ENCODE measurements at regions not wholly inside any gene's neighbourhood (a gene's known extent, or its start where the extent isn't known, plus 50 kb on each side); places are given as distances from the start of the nearest gene placed in this dataset.

GRCh38 chr5:174271316-174271715 is 225.8 kb downstream of the NSG2 start:
- Histone ChIP-seq H3K9me3 (replicated peaks) (no peaks in the 10 kb centered on the region; the same call in none of the 2 replicates), H3K36me3 (no peaks in the 10 kb centered on the region), H3K4me3 (no peak overlapping the region), H3K4me1 (replicated peaks) (no peaks in the 10 kb centered on the region), H3K27me3 (replicated peaks) (no peaks in the 10 kb centered on the region), H3K27ac (no peak overlapping the region)
- DNase-seq (ENCODE audit: low read depth in 1 of 2, low spot score in 2 of 2): no peak

- H3K4me1 ChIP-seq (replicated peaks): no peaks in the 10 kb centered on the region
- H3K27me3 ChIP-seq (replicated peaks): no peaks in the 10 kb centered on the region
- no peaks in the 10 kb centered on the region for H3K36me3 ChIP-seq
- DNase-seq (ENCODE audit: low read depth in 1 of 2, low spot score in 2 of 2): no peak
- no peaks in the 10 kb centered on the region; the same call in none of the 2 replicates for H3K9me3 ChIP-seq (replicated peaks)
- no peak overlapping the region for H3K4me3 ChIP-seq
- H3K27ac ChIP-seq: no peak overlapping the region
Measured at GRCh38 chr5:174272671-174273070, 227.2 kb downstream of the NSG2 start.

GRCh38 chr5:174273325-174273724 is 227.8 kb downstream of the NSG2 start:
- Histone ChIP-seq H3K27ac (no peak overlapping the region), H3K36me3 (no peaks in the 10 kb centered on the region), H3K9me3 (replicated peaks) (peaks cover 1% of the 10 kb centered on the region), H3K27me3 (replicated peaks) (no peaks in the 10 kb centered on the region), H3K4me3 (no peak overlapping the region), H3K4me1 (replicated peaks) (no peaks in the 10 kb centered on the region)
- no peak for DNase-seq (ENCODE audit: low read depth in 1 of 2, low spot score in 2 of 2)

GRCh38 chr5:174275959-174276358 is 230.5 kb downstream of the NSG2 start:
- Histone ChIP-seq H3K4me3 (no peak overlapping the region), H3K27ac (no peak overlapping the region), H3K9me3 (replicated peaks) (peaks cover 4% of the 10 kb centered on the region; the same call in 1 of the 2 replicates), H3K36me3 (no peaks in the 10 kb centered on the region), H3K4me1 (replicated peaks) (no peaks in the 10 kb centered on the region), H3K27me3 (replicated peaks) (no peaks in the 10 kb centered on the region)
- no peak for DNase-seq (ENCODE audit: low read depth in 1 of 2, low spot score in 2 of 2)

GRCh38 chr5:174281089-174281760 is 235.7 kb downstream of the NSG2 start:
- no peak overlapping the region for H3K27ac ChIP-seq
- no peaks in the 10 kb centered on the region for H3K36me3 ChIP-seq
- no peak for DNase-seq (ENCODE audit: low read depth in 1 of 2, low spot score in 2 of 2)
- no peaks in the 10 kb centered on the region for H3K27me3 ChIP-seq (replicated peaks)
- H3K4me1 ChIP-seq (replicated peaks): no peaks in the 10 kb centered on the region
- 0 out of 2 replicates have a peak, but pooled peaks cover 4% of the 10 kb centered on the region for H3K9me3 ChIP-seq (replicated peaks)
- no peak overlapping the region for H3K4me3 ChIP-seq

- DNase-seq (ENCODE audit: low read depth in 1 of 2, low spot score in 2 of 2): no peak
- Histone ChIP-seq H3K27ac (no peak overlapping the region), H3K27me3 (replicated peaks) (no peaks in the 10 kb centered on the region), H3K36me3 (no peaks in the 10 kb centered on the region), H3K4me1 (replicated peaks) (no peaks in the 10 kb centered on the region), H3K9me3 (replicated peaks) (0 out of 2 replicates have a peak, but pooled peaks cover 4% of the 10 kb centered on the region), H3K4me3 (no peak overlapping the region)
Measured at GRCh38 chr5:174281855-174282254, 236.3 kb downstream of the NSG2 start.

- H3K9me3 ChIP-seq (replicated peaks): 0 out of 2 replicates have a peak, but pooled peaks cover 4% of the 10 kb centered on the region
- no peaks in the 10 kb centered on the region for H3K4me1 ChIP-seq (replicated peaks)
- H3K27ac ChIP-seq: no peak overlapping the region
- H3K36me3 ChIP-seq: no peaks in the 10 kb centered on the region
- H3K27me3 ChIP-seq (replicated peaks): no peaks in the 10 kb centered on the region
- no peak for DNase-seq (ENCODE audit: low read depth in 1 of 2, low spot score in 2 of 2)
- H3K4me3 ChIP-seq: no peak overlapping the region
Measured at GRCh38 chr5:174282391-174282790, 236.9 kb downstream of the NSG2 start.

GRCh38 chr5:174283211-174284005 is 237.9 kb downstream of the NSG2 start:
- Histone ChIP-seq H3K4me1 (replicated peaks) (no peaks in the 10 kb centered on the region), H3K27ac (no peak overlapping the region), H3K27me3 (replicated peaks) (no peaks in the 10 kb centered on the region), H3K4me3 (no peak overlapping the region), H3K9me3 (replicated peaks) (0 out of 2 replicates have a peak, but pooled peaks cover 1% of the 10 kb centered on the region), H3K36me3 (no peaks in the 10 kb centered on the region)
- no peak for DNase-seq (ENCODE audit: low read depth in 1 of 2, low spot score in 2 of 2)

- no peaks in the 10 kb centered on the region for H3K9me3 ChIP-seq (replicated peaks)
- no peak for DNase-seq (ENCODE audit: low read depth in 1 of 2, low spot score in 2 of 2)
- no peaks in the 10 kb centered on the region for H3K4me1 ChIP-seq (replicated peaks)
- H3K4me3 ChIP-seq: no peak overlapping the region
- H3K27ac ChIP-seq: no peak overlapping the region
- H3K27me3 ChIP-seq (replicated peaks): no peaks in the 10 kb centered on the region
- no peaks in the 10 kb centered on the region for H3K36me3 ChIP-seq
Measured at GRCh38 chr5:174284873-174285272, 239.4 kb downstream of the NSG2 start.

- no peak overlapping the region for H3K4me3 ChIP-seq
- H3K9me3 ChIP-seq (replicated peaks): no peaks in the 10 kb centered on the region
- no peaks in the 10 kb centered on the region for H3K27me3 ChIP-seq (replicated peaks)
- DNase-seq (ENCODE audit: low read depth in 1 of 2, low spot score in 2 of 2): no peak
- H3K27ac ChIP-seq: no peak overlapping the region
- no peaks in the 10 kb centered on the region for H3K4me1 ChIP-seq (replicated peaks)
- no peaks in the 10 kb centered on the region for H3K36me3 ChIP-seq
Measured at GRCh38 chr5:174287761-174288160, 242.3 kb downstream of the NSG2 start.

GRCh38 chr5:174288439-174288838 is 242.9 kb downstream of the NSG2 start:
- no peaks in the 10 kb centered on the region for H3K4me1 ChIP-seq (replicated peaks)
- H3K9me3 ChIP-seq (replicated peaks): no peaks in the 10 kb centered on the region; the same call in 1 of the 2 replicates
- H3K36me3 ChIP-seq: no peaks in the 10 kb centered on the region
- no peak for DNase-seq (ENCODE audit: low read depth in 1 of 2, low spot score in 2 of 2)
- H3K27ac ChIP-seq: no peak overlapping the region
- no peaks in the 10 kb centered on the region for H3K27me3 ChIP-seq (replicated peaks)
- H3K4me3 ChIP-seq: no peak overlapping the region

- Histone ChIP-seq H3K36me3 (no peaks in the 10 kb centered on the region), H3K4me1 (replicated peaks) (no peaks in the 10 kb centered on the region), H3K9me3 (replicated peaks) (no peaks in the 10 kb centered on the region; the same call in 1 of the 2 replicates), H3K27me3 (replicated peaks) (no peaks in the 10 kb centered on the region), H3K27ac (no peak overlapping the region), H3K4me3 (no peak overlapping the region)
- no peak for DNase-seq (ENCODE audit: low read depth in 1 of 2, low spot score in 2 of 2)
Measured at GRCh38 chr5:174291162-174291561, 245.7 kb downstream of the NSG2 start.

- no peaks in the 10 kb centered on the region for H3K4me1 ChIP-seq (replicated peaks)
- H3K36me3 ChIP-seq: no peaks in the 10 kb centered on the region
- H3K9me3 ChIP-seq (replicated peaks): no peaks in the 10 kb centered on the region; the same call in 1 of the 2 replicates
- H3K27ac ChIP-seq: no peak overlapping the region
- H3K27me3 ChIP-seq (replicated peaks): no peaks in the 10 kb centered on the region
- no peak overlapping the region for H3K4me3 ChIP-seq
- DNase-seq (ENCODE audit: low read depth in 1 of 2, low spot score in 2 of 2): no peak
Measured at GRCh38 chr5:174292348-174292747, 246.8 kb downstream of the NSG2 start.

GRCh38 chr5:174293006-174293405 is 247.5 kb downstream of the NSG2 start:
- no peaks in the 10 kb centered on the region for H3K4me1 ChIP-seq (replicated peaks)
- no peaks in the 10 kb centered on the region; the same call in 1 of the 2 replicates for H3K9me3 ChIP-seq (replicated peaks)
- H3K27me3 ChIP-seq (replicated peaks): no peaks in the 10 kb centered on the region
- no peak for DNase-seq (ENCODE audit: low read depth in 1 of 2, low spot score in 2 of 2)
- no peaks in the 10 kb centered on the region for H3K36me3 ChIP-seq
- no peak overlapping the region for H3K27ac ChIP-seq
- H3K4me3 ChIP-seq: no peak overlapping the region

All from SJSA1 (cell line).